T-helper 17 cell (primary cell): ENCODE measurements at regions not wholly inside any gene's neighbourhood (a gene's known extent, or its start where the extent isn't known, plus 50 kb on each side); places are given as distances from the start of the nearest gene placed in this dataset.

ENCODE experiments used
- ATAC-seq: fragments of 150-1000 bp; cut with Tn5 transposase; 2 replicates; pipeline ENCODE4 v1.10.0; 2021; ENCODE audit warnings: mild to moderate bottlenecking, moderate library complexity
- DNase-seq, 3 donors: peaks; one replicate each; pipeline versions ENCODE4 v3.0.0 to v3.0.0-alpha.2; 2020 to 2021
- H3K9me3 ChIP-seq: one replicate; pipeline ENCODE4 v1.7.0; 2013; ENCODE audit warnings: low read length, mild to moderate bottlenecking; ENCODE audit not compliant: control insufficient read depth, poor library complexity, severe bottlenecking
- H3K27ac Mint-ChIP-seq: one replicate; pipeline ENCODE4 v1.8.0; 2022; ENCODE audit warnings: mild to moderate bottlenecking, moderate library complexity, mixed read lengths
- H3K27me3 Mint-ChIP-seq: one replicate; pipeline ENCODE4 v1.8.0; 2022; ENCODE audit warnings: mixed read lengths
- H3K36me3 Mint-ChIP-seq: one replicate; pipeline ENCODE4 v1.8.0; 2022; ENCODE audit warnings: low read depth, mixed read lengths
- H3K4me1 Mint-ChIP-seq: one replicate; pipeline ENCODE4 v1.8.0; 2022; ENCODE audit warnings: mild to moderate bottlenecking, mixed read lengths
- H3K4me3 Mint-ChIP-seq: one replicate; pipeline ENCODE4 v1.8.0; 2022; ENCODE audit warnings: mild to moderate bottlenecking, moderate library complexity, mixed read lengths

DNA sequence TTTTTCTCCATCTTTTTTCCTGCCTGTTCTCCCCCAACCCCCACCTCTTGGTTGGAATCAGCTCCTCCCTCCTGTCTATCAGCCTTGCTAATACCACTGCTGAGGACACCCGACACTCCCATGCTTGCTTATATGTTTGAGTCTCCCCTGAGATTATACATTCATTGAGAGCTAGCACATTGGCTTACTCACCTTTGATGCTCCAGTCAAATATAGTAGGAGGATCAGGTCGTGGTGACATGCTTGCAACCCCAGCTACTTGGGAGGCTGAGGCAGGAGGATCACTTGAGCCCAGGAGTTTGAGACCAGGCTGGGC, 91.5 kb upstream of the CCBE1 start:
- Mint-ChIP-seq H3K27me3 (peaks cover 5% of the 10 kb centered on the region), H3K36me3 (no peaks in the 10 kb centered on the region), H3K4me1 (no peaks in the 10 kb centered on the region), H3K4me3 (no peak overlapping the region), H3K27ac (no peak overlapping the region)
- ATAC-seq (no peak), DNase-seq (no peak)
- no peaks in the 10 kb centered on the region for H3K9me3 ChIP-seq

DNA sequence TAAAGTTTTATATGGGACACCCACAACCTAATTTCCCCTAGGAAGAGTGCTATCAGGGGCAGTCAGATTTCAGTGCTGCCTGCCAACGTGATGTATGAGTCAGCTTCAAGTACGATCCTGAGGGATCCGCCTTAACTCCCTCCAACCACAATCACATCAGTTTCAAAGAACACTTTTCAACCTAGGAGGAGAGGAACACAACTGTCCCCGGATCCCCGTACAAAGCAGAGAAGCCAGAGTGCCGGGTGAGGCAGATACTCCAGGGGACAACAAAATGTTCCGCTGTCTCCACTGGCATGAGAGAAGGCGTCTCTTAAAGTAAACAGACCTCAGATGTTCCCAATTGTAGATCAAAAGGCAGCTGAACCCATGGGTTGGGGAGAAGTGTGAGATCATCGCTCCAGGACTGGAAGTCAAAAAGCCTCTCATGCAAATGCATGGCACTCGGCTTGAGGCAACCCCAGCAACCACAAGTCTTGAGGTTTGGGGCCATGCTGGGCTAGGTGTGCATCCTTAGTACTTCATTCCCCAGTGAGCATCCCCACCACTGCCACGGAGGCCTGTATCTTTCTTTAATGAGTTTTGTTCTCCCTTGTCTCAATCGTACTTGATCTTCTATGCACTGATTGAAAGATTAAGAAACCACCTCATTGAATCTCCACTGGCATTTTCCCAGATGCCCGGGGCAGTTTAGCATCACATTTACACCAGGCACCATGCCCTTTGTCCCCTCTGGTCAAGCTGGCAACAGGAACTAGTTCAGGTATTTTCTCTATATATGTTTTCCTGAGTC, 91.0 kb upstream of the CCBE1 start:
- Mint-ChIP-seq H3K27ac (no peak overlapping the region), H3K4me1 (no peaks in the 10 kb centered on the region), H3K36me3 (no peaks in the 10 kb centered on the region), H3K27me3 (peaks cover 8% of the 10 kb centered on the region), H3K4me3 (no peak overlapping the region)
- DNase-seq (no peak), ATAC-seq (no peak)
- H3K9me3 ChIP-seq = no peaks in the 10 kb centered on the region

DNA sequence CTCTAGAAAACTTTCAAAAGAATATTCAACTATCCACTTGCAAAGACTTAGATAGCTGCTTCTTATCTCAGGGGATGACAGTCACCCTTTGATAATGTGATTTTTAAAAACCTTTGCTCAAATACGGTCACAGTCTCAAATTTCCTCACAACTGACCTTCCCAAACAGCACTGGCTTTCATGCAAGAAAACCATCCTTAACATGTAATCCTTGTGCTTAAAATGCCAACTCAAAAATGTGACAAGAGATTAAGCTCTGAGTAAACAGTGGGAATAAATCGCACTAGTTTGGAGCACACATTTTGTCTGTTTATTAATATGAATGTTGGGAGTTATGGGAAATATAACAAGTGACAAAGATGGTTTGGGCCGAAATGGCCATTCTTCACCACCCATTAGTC, 87.5 kb upstream of the CCBE1 start:
- no peak overlapping the region for H3K4me3 Mint-ChIP-seq
- no peaks in the 10 kb centered on the region for H3K36me3 Mint-ChIP-seq
- H3K4me1 Mint-ChIP-seq = no peaks in the 10 kb centered on the region
- H3K9me3 ChIP-seq = no peaks in the 10 kb centered on the region
- H3K27ac Mint-ChIP-seq = no peak overlapping the region
- ATAC-seq (no peak), DNase-seq (no peak)
- H3K27me3 Mint-ChIP-seq = peaks cover 12% of the 10 kb centered on the region

DNA sequence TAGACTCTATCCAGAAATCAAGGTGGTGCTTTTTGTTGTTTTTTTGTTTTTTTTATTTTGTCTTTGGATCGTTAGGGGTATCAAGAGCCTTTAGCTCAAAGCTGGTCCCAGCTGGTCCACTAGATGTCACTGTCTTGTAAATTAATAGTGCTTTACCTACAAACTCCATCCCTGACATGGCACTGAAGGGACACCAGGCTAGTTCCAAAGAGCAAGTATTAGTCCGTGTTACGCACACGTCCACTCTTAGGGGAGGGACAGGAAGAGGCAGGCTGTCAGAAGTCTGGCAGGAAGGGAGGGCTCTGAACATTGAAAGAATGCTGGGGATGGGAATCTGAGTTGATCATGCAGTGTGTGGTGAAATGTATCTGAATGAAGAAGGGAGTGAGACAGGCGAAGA, 85.9 kb upstream of the CCBE1 start:
- H3K4me3 Mint-ChIP-seq = no peak overlapping the region
- H3K27me3 Mint-ChIP-seq = peaks cover 11% of the 10 kb centered on the region
- no peaks in the 10 kb centered on the region for H3K9me3 ChIP-seq
- DNase-seq (no peak), ATAC-seq (no peak)
- H3K27ac Mint-ChIP-seq = no peak overlapping the region
- H3K36me3 Mint-ChIP-seq = no peaks in the 10 kb centered on the region
- no peaks in the 10 kb centered on the region for H3K4me1 Mint-ChIP-seq

DNA sequence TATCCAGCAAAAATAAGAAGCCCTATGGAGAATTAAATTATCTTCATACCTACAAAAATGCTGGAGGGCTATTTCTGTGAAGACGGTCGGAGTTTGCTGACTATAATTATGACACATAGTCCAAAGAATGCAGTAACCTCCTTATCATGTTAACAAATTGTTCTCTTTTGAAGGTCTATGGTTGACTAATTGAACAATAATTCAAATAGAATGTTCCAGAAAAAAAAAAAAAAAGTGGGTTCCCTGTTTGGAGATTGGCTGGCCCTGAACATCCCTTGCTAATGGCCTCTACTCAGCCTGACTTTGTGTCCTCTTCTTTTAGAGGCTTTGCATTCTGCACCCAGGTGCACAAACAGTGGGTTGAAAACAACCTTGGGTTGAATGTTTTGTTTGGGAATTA, 82.8 kb upstream of the CCBE1 start:
- no peak overlapping the region for H3K4me3 Mint-ChIP-seq
- no peak for ATAC-seq

DNA sequence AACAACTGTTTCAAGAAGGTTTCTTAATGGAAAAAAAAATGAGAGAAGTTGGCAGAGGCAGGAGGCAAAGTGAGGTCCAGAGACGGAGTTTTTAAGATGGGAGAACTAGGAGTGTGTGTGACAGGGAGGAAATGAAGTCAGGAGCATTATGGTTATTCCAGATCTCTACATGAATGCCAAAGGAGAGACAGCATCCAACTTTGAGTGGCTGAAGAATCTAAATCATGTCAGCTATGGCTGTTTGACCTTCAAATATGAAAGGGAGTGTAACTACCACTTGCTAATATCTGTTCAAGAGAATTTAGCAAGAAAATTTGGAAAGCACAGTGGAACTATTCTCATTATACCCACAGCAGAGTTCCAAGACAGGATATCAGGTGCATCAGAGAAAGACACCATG, 81.2 kb upstream of the CCBE1 start:
- H3K9me3 ChIP-seq = no peaks in the 10 kb centered on the region
- H3K27ac Mint-ChIP-seq = no peak overlapping the region
- peaks cover 6% of the 10 kb centered on the region for H3K27me3 Mint-ChIP-seq
- H3K4me3 Mint-ChIP-seq = no peak overlapping the region
- H3K4me1 Mint-ChIP-seq = no peaks in the 10 kb centered on the region
- no peak for ATAC-seq
- no peaks in the 10 kb centered on the region for H3K36me3 Mint-ChIP-seq
- no peak for DNase-seq

More for the DNA sequence above, 82.8 kb upstream of the CCBE1 start:
- no peak overlapping the region for H3K27ac Mint-ChIP-seq
- no peaks in the 10 kb centered on the region for H3K4me1 Mint-ChIP-seq
- no peak for DNase-seq
- no peaks in the 10 kb centered on the region for H3K9me3 ChIP-seq
- no peaks in the 10 kb centered on the region for H3K36me3 Mint-ChIP-seq
- H3K27me3 Mint-ChIP-seq = peaks cover 7% of the 10 kb centered on the region

DNA sequence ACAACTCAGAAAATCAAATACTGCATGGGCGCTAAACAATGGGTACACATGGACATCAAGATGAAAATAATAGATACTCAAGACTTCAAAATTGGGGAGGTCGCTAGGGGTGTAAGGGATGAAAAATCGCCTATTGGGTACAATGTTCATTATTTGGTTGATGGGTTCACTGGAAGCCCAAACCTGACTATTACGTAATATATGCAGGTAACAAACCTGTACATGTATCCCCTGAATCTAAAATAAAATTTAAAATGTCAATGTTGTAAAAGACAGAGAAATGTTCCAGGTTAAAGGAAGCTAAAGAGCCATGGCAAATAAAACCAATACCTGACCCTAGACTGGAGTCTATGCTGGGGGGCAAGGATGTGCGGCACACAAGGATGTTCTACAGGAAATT, 80.4 kb upstream of the CCBE1 start:
- ATAC-seq (no peak), DNase-seq (no peak)
- no peaks in the 10 kb centered on the region for H3K9me3 ChIP-seq
- H3K27me3 Mint-ChIP-seq = no peaks in the 10 kb centered on the region
- H3K4me3 Mint-ChIP-seq = no peak overlapping the region
- H3K27ac Mint-ChIP-seq = no peak overlapping the region
- H3K36me3 Mint-ChIP-seq = no peaks in the 10 kb centered on the region
- no peaks in the 10 kb centered on the region for H3K4me1 Mint-ChIP-seq

DNA sequence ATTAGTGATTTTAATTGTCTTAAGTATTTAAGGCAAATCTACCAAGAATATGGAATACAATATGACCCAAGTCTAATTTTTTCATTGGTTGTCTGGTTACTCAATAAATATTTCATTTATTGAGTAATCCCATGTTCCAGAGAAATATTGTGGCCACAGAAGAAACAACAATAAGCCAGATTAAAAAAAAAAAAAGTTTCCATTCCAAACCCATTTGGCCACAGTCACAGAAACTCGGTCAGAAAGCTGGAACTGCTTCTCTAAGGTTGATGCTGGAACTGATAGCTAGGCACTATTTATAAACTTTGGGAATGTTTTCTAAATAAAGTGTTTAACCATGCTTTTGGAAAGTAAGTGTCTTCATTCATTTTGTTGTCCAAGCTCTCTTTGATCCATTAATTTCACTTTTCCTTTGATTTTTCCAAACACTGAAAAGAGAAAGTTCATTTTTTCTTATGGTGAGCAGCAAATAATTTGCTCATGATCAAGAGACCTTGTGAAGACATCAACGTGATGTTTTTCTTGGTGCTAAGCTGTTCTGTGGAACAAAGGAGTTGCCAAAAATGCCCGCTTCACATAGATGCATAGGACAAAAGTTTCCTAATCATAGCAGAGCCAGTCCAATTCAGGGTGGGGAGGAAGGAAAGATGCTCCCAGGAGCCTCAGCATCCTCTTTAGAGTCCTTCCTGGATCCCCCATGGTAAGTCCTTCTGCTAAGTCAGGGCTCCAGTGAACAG, 72.1 kb upstream of the CCBE1 start:
- no peak overlapping the region for H3K27ac Mint-ChIP-seq
- peaks cover 10% of the 10 kb centered on the region for H3K27me3 Mint-ChIP-seq
- ATAC-seq = no peak
- no peaks in the 10 kb centered on the region for H3K9me3 ChIP-seq
- H3K36me3 Mint-ChIP-seq = no peaks in the 10 kb centered on the region
- no peak overlapping the region for H3K4me3 Mint-ChIP-seq
- no peak for DNase-seq
- no peaks in the 10 kb centered on the region for H3K4me1 Mint-ChIP-seq

DNA sequence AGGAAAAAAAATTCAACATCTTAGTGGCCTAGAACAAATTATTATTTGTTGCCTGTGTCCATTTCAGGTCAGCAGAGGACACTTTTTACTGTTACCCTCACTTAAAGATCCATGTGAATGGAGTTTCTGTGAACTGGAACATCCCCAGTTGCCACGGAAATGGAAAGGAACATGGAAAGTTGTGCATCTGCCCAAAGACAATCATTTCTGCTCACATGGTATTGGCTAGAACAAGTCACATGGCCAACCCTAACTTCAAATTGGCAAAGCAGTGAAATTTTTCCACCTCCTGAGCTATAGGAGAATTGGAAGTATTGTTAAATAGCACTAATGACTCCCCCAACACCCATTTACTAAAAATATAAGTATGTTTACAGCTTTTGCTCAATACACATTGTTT, 71.2 kb upstream of the CCBE1 start:
- no peaks in the 10 kb centered on the region for H3K36me3 Mint-ChIP-seq
- no peak overlapping the region for H3K27ac Mint-ChIP-seq
- no peak overlapping the region for H3K4me3 Mint-ChIP-seq
- H3K27me3 Mint-ChIP-seq = peaks cover 10% of the 10 kb centered on the region
- no peaks in the 10 kb centered on the region for H3K9me3 ChIP-seq
- DNase-seq (no peak), ATAC-seq (no peak)
- H3K4me1 Mint-ChIP-seq = no peaks in the 10 kb centered on the region

DNA sequence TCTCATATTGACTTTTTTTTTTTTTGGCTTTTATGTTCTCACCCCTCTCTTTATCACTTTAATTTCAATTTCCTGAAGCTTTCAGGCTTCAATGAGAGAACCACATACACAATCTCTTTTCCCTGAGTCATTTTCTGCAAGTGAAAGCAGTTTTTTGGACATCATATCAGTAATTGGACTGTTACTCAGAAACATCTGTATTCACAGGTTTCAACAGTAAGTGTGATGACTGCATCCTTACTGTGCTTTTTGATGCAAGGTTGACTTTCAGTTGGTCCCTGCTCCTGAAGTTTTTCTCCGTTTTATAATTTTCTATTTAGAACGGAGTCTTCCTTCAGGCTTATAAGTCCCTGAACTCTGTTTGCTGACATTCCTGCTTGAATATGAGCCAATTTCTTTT, 70.5 kb upstream of the CCBE1 start:
- no peak overlapping the region for H3K27ac Mint-ChIP-seq
- H3K27me3 Mint-ChIP-seq = peaks cover 10% of the 10 kb centered on the region
- no peak for DNase-seq

DNA sequence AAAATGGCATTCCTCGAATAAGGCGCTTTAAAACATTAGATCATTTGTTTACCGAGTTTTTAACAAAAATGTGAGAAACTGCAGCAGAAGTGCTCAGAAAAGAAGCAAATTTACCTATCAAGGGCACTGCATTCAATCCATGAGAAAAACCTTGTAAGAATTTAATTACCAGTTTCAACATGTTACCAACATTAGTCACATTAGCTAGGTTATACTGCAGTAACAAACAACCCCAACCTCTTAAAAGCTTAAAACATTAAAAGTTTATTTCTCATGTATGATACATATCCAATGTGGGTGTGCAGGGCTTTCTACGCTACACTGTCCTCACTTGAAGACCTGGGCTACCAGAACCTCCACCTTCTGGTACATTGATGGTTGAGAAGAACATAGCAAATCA, 68.1 kb upstream of the CCBE1 start:
- DNase-seq = no peak
- Mint-ChIP-seq H3K27me3 (peaks cover 10% of the 10 kb centered on the region), H3K4me1 (no peaks in the 10 kb centered on the region), H3K27ac (no peak overlapping the region), H3K4me3 (no peak overlapping the region), H3K36me3 (no peaks in the 10 kb centered on the region)
- ATAC-seq = no peak
- H3K9me3 ChIP-seq = no peaks in the 10 kb centered on the region

More for the DNA sequence above, 70.5 kb upstream of the CCBE1 start:
- no peaks in the 10 kb centered on the region for H3K36me3 Mint-ChIP-seq
- no peak for ATAC-seq
- no peak overlapping the region for H3K4me3 Mint-ChIP-seq
- no peaks in the 10 kb centered on the region for H3K4me1 Mint-ChIP-seq
- H3K9me3 ChIP-seq = no peaks in the 10 kb centered on the region

DNA sequence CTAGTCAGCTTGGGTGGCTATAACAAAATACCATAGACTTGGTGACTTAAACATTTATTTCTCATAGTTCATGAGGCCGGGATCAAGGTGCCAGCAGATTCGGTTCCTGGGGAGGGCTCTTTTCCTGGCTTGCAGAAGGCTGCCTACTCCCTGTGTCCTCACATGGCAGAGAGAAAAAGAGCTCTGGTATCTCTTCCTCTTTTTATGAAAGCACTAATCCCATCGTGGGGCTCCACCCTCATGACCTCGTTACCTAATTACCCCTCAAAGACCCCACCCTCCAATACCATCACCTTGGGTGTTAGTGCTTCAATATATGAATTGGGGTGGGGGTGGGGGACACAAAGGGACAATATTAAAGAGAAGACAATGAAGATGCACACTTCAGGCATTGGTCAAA, 67.1 kb upstream of the CCBE1 start:
- Mint-ChIP-seq H3K27ac (no peak overlapping the region), H3K27me3 (peaks cover 5% of the 10 kb centered on the region), H3K4me1 (no peaks in the 10 kb centered on the region), H3K36me3 (no peaks in the 10 kb centered on the region), H3K4me3 (no peak overlapping the region)
- no peaks in the 10 kb centered on the region for H3K9me3 ChIP-seq
- no peak for DNase-seq
- no peak for ATAC-seq

DNA sequence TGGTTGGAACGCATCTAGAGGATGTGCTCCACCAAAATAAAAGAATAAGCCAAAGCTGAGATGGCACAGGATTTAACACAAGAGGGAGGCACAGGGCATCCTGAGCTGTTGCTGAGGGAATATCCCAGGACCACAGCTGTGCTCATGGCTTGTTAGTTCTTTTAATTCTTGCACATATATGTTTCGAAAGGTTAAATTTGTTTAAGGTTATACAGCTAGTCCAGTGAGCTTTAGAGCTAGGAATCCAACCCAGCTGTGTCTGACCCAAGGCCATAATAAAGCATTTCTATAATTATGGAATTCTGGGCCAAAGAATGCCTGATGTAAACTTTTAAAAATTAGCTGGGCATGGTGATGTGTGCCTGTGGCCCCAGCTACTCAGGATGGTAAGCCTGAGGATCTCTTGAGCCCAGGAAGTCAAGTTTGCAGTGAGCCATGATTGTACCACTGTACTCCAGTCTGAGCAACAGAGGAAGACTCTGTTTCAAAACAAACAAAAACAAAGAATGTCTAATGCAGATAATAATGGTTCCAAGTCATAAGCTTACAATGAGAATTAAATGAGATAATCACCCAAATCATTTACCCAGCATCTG, 66.4 kb upstream of the CCBE1 start:
- no peaks in the 10 kb centered on the region for H3K9me3 ChIP-seq
- Mint-ChIP-seq H3K4me1 (no peaks in the 10 kb centered on the region), H3K36me3 (no peaks in the 10 kb centered on the region), H3K27me3 (peaks cover under 1% of the 10 kb centered on the region), H3K27ac (no peak overlapping the region), H3K4me3 (no peak overlapping the region)
- DNase-seq (no peak), ATAC-seq (no peak)
